Breast epithelium (tissue), 4 donors: ENCODE measurements at regions not wholly inside any gene's neighbourhood (a gene's known extent, or its start where the extent isn't known, plus 50 kb on each side); places are given as distances from the start of the nearest gene placed in this dataset.
A peak's percentile ranks its signal among the peaks of the same experiment; 100 is the strongest.

Experiments used
- DNase-seq, 2 donors: peaks; one replicate each; pipeline ENCODE4 v3.0.0-alpha.2; 2019; ENCODE audit warnings: low spot score in 2 of 2
- H3K27ac ChIP-seq, 2 donors: fragments of 200-600 bp; sonication (generic) in 1 of 2; one replicate each; pipeline ENCODE4 v1.5.1; 2016 to 2019; ENCODE audit warnings: mild to moderate bottlenecking in 1 of 2
- H3K27me3 ChIP-seq, 2 donors: fragments of 200-600 bp; sonication (generic) in 1 of 2; one replicate each; pipeline versions ENCODE4 v1.5.1 to v1.6.0; 2017 to 2019; ENCODE audit warnings: control low read depth in 1 of 2, mild to moderate bottlenecking in 1 of 2
- H3K36me3 ChIP-seq: fragments of 200-600 bp; one replicate; pipeline ENCODE4 v1.5.1; 2019
- H3K4me1 ChIP-seq, 2 donors: fragments of 200-600 bp; sonication (generic); one replicate each; pipeline ENCODE4 v1.5.1; 2016 to 2019; ENCODE audit warnings: control low read depth in 1 of 2
- H3K4me3 ChIP-seq, 3 donors: fragments of 200-600 bp; sonication (generic); 1 replicate in 2 of 3; 2 replicates in 1 of 3; pipeline ENCODE4 v1.5.1; 2016 to 2019; ENCODE audit warnings: mild to moderate bottlenecking in 3 of 3, moderate library complexity in 2 of 3
- H3K9me3 ChIP-seq, 2 donors: fragments of 200-600 bp; sonication (generic) in 1 of 2; one replicate each; pipeline ENCODE4 v1.5.1; 2016 to 2019; ENCODE audit warnings: control low read depth in 1 of 2
- POLR2A ChIP-seq: fragments of 450-650 bp; IDR thresholded peaks from one replicate; pipeline ENCODE4 v1.6.1; 2016; ENCODE audit warnings: antibody characterized with exemption, mild to moderate bottlenecking, moderate library complexity
- POLR2AphosphoS5 ChIP-seq, 3 donors: sonication (generic); formaldehyde crosslinking; IDR thresholded peaks; one replicate each; pipeline ENCODE4 v1.6.1; 2017; ENCODE audit warnings: antibody characterized with exemption in 3 of 3
- intact Hi-C: fragments of 100-400 bp; cut with DNase I; formaldehyde crosslinking; loops from one replicate; pipeline ENCODE4 v1.15.1; 2023; ENCODE audit warnings: low total_unique reads
- TF ChIP-seq, protein P1 (sequence below), 3 donors: fragments of 450-650 bp; IDR thresholded peaks; one replicate each; pipeline ENCODE4 v1.5.1; 2016 to 2017; ENCODE audit warnings: antibody characterized with exemption in 3 of 3, mild to moderate bottlenecking in 3 of 3, moderate library complexity in 3 of 3

DNA sequence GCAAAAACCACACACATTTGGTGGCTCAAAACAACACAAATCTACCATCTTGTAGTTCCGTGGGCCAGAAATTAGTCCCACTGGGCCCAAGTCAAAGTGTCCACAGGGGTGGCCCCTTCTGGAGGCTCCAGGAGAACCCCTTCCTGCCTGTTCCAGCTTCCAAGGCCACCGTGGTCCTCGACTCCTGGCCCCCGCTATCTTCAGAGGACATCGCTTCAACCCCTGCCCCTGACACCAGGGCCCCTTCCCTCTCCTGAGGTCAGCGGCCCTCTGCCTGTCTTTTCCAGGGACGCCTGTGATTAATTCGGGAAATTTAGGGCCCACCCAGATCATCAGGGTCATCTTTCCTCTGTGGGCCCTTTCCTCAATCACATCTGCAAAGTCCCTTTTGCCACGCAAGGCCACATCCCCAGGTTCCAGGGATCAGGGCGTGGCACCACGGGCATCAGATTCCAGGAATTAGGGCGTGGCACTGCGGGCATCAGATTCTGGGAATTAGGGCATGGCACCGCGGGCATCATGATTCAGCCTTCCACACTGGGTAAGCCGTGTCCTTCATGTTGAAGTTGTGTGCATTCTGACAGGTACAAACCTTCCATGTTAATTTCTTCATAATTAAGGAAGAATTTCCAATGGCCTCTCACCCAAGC is 59.9 kb upstream of the SMOC2 start:
- Histone ChIP-seq H3K27ac (no peak overlapping the region), H3K36me3 (no peaks in the 10 kb centered on the region), H3K9me3 (no peaks in the 10 kb centered on the region), H3K27me3 (no peaks in the 10 kb centered on the region), H3K4me1 (peaks cover 0 to 10% of the 10 kb centered on the region in 2 donors), H3K4me3 (no peak overlapping the region)
- TF ChIP-seq POLR2A (no peak), POLR2AphosphoS5 (IDR thresholded peaks at IDR 0.05) (no peak)
- TF ChIP-seq, protein P1, sequence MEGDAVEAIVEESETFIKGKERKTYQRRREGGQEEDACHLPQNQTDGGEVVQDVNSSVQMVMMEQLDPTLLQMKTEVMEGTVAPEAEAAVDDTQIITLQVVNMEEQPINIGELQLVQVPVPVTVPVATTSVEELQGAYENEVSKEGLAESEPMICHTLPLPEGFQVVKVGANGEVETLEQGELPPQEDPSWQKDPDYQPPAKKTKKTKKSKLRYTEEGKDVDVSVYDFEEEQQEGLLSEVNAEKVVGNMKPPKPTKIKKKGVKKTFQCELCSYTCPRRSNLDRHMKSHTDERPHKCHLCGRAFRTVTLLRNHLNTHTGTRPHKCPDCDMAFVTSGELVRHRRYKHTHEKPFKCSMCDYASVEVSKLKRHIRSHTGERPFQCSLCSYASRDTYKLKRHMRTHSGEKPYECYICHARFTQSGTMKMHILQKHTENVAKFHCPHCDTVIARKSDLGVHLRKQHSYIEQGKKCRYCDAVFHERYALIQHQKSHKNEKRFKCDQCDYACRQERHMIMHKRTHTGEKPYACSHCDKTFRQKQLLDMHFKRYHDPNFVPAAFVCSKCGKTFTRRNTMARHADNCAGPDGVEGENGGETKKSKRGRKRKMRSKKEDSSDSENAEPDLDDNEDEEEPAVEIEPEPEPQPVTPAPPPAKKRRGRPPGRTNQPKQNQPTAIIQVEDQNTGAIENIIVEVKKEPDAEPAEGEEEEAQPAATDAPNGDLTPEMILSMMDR (IDR thresholded peaks at IDR 0.05) = no peak
- no peak for DNase-seq
- intact Hi-C loops = no loop called here

GRCh38 chr6:168381726-168382458 is 59.1 kb upstream of the SMOC2 start:
- no peak for DNase-seq
- peaks cover 0 to 12% of the 10 kb centered on the region in 2 donors for H3K4me1 ChIP-seq
- no peaks in the 10 kb centered on the region for H3K36me3 ChIP-seq
- no peak overlapping the region for H3K4me3 ChIP-seq
- intact Hi-C loops = no loop called here
- TF ChIP-seq POLR2A (no peak), POLR2AphosphoS5 (IDR thresholded peaks at IDR 0.05) (no peak)
- TF ChIP-seq, protein P1 (IDR thresholded peaks at IDR 0.05) = no peak
- H3K9me3 ChIP-seq = no peaks in the 10 kb centered on the region
- H3K27ac ChIP-seq = no peak overlapping the region
- H3K27me3 ChIP-seq = no peaks in the 10 kb centered on the region

- no peak for DNase-seq
- H3K9me3 ChIP-seq = no peaks in the 10 kb centered on the region
- intact Hi-C loops = no loop called here
- TF ChIP-seq, protein P1 (IDR thresholded peaks at IDR 0.05) = no peak
- TF ChIP-seq POLR2A = no peak
- TF ChIP-seq POLR2AphosphoS5 (IDR thresholded peaks at IDR 0.05) = no peak
- no peak overlapping the region for H3K27ac ChIP-seq
- H3K4me1 ChIP-seq = peaks cover 0 to 5% of the 10 kb centered on the region in 2 donors
- H3K36me3 ChIP-seq = no peaks in the 10 kb centered on the region
- no peak overlapping the region for H3K4me3 ChIP-seq
- H3K27me3 ChIP-seq = no peaks in the 10 kb centered on the region
Measured at GRCh38 chr6:168383062-168383854, 57.7 kb upstream of the SMOC2 start.

DNA sequence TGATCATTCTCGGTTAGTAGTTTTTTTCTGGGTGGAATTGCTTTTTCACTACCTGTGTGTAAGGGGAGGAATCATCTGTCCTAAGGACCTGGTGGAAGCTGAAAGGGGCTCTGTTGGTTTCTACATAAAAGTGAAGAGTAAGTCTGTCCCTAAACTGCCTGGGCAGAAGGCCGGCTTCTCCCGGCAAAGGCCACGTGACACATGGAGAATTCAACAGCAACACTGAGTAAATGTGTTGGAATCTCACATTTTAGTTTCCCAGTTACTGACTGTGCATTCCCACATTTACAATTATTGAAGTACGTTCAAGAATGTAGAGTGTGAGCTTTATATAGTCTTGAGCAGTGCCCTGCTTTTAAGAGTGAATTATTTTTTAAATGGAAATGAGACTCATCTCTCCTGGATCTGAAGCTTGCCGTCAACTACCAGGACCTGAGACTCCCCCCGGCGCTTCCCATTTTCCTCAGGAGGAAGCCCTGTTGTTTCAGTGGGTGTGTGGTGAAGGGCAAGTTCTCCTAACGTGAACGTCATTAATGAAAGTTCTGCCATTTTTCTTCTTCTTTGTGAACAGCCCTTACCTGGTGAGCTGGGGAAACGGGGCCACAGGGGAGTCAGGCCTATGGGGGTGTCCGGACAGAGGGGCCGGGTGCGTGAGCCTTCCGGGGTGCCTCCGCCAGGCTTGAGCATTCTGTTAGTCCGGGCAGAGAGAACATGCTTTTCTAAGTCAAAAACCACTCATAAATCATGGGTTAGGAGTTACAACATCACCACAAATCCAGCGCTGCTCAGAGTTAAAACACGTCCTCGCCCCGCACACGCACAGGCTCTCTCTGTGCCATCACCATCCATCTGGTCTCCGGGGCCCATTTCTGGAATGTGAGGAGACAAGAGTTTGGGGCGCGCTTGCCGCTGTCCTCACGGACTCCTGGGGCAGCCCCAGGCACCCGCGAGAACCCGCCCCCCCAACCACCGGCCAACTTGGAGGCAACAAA is 56.6 kb upstream of the SMOC2 start:
- Histone ChIP-seq H3K4me3 (peak overlapping the region in 2 of 3 donors; percentile 9 to 34), H3K4me1 (peaks cover 0 to 5% of the 10 kb centered on the region in 2 donors), H3K9me3 (no peaks in the 10 kb centered on the region), H3K36me3 (no peaks in the 10 kb centered on the region), H3K27ac (peak overlapping the region; percentile 60 to 61), H3K27me3 (no peaks in the 10 kb centered on the region)
- TF ChIP-seq POLR2AphosphoS5 (IDR thresholded peaks at IDR 0.05) (no peak), POLR2A (no peak)
- TF ChIP-seq, protein P1 (IDR thresholded peaks at IDR 0.05) = no peak
- intact Hi-C loops = no loop called here
- DNase-seq = no peak
